Sigmoid colon (tissue), 4 donors: ENCODE measurements at regions not wholly inside any gene's neighbourhood (a gene's known extent, or its start where the extent isn't known, plus 50 kb on each side); places are given as distances from the start of the nearest gene placed in this dataset.
"Not testable (repeated sequence)": the region's sequence is repeated elsewhere in the genome, so short reads cannot be mapped to it uniquely, and the experiment has no call there.

Experiments used
- CTCF ChIP-seq, 4 experiments: fragments of 450-650 bp in 3 of 4; fragments of 200-600 bp in 1 of 4; IDR thresholded peaks; one replicate each; pipeline ENCODE4 v1.5.1; 2016 to 2019; ENCODE audit warnings: antibody characterized with exemption in 4 of 4, mild to moderate bottlenecking in 3 of 4, moderate library complexity in 2 of 4
- EP300 ChIP-seq, 4 donors: sonication (generic); formaldehyde crosslinking; IDR thresholded peaks; one replicate each; pipeline ENCODE4 v1.6.1; 2017; ENCODE audit warnings: antibody characterized with exemption in 4 of 4
- POLR2A ChIP-seq, 2 donors: fragments of 450-650 bp; IDR thresholded peaks; one replicate each; pipeline ENCODE4 v1.6.1; 2016; ENCODE audit warnings: antibody characterized with exemption in 2 of 2, mild to moderate bottlenecking in 2 of 2, moderate library complexity in 2 of 2

- not testable (repeated sequence) for TF ChIP-seq EP300, CTCF, POLR2A (IDR thresholded peaks at IDR 0.05)
These were observed 130.6 kb upstream of the ZNF519 start for GRCh38 chr18:14262786-14263185.
